Caco-2 (cell line): ENCODE measurements at regions not wholly inside any gene's neighbourhood (a gene's known extent, or its start where the extent isn't known, plus 50 kb on each side); places are given as distances from the start of the nearest gene placed in this dataset.
A peak's percentile ranks its signal among the peaks of the same experiment; 100 is the strongest.

ENCODE experiments used
- BruUV-seq: library from RNA; stranded (reverse); fragments of 400-500 nt; replicated peaks from 2 replicates; lab custom pipeline; 2021; lab: Mats Ljungman, UMichigan
- CTCF ChIA-PET: fragments of 300-600 bp; sonication (Branson Sonifier 250); formaldehyde crosslinking; loops from one replicate; lab custom pipeline; 2022; ENCODE audit warnings: antibody characterized with exemption; lab: Charles Lee
- POLR2A ChIA-PET: fragments of 300-600 bp; sonication (Branson Sonifier 250); formaldehyde crosslinking; loops from one replicate; lab custom pipeline; 2022; ENCODE audit warnings: antibody characterized with exemption; lab: Charles Lee
- DNase-seq, 2 experiments: peaks; one replicate each; pipeline versions ENCODE4 v3.0.0 to v3.0.0-alpha.2; 2020 to 2022
- H3K27me3 ChIP-seq: replicated peaks from 2 replicates; pipeline ENCODE4 v1.6.0; 2011; ENCODE audit warnings: low read length; ENCODE audit not compliant: control insufficient read depth, insufficient read depth
- H3K36me3 ChIP-seq: 2 replicates; pipeline ENCODE4 v1.5.1; 2011; ENCODE audit warnings: low read length; ENCODE audit not compliant: control insufficient read depth, insufficient read depth
- H3K4me1 ChIP-seq: fragments of 250-450 bp; sonication (Bioruptor Pico); 2 replicates; pipeline ENCODE4 v1.5.1; 2020; ENCODE audit warnings: mild to moderate bottlenecking
- H3K4me3 ChIP-seq: 2 replicates; pipeline ENCODE4 v1.5.1; 2011; ENCODE audit warnings: low read depth, mild to moderate bottlenecking, control low read depth, low read length
- H3K9me3 ChIP-seq: fragments of 250-450 bp; sonication (Bioruptor Pico); 2 replicates; pipeline ENCODE4 v1.5.1; 2020; ENCODE audit warnings: mild to moderate bottlenecking, moderate library complexity
- H3K27ac Mint-ChIP-seq: one replicate; pipeline ENCODE4 v1.8.0; 2022; ENCODE audit warnings: mixed read lengths; ENCODE audit not compliant: unreplicated experiment
- H3K27me3 Mint-ChIP-seq: one replicate; pipeline ENCODE4 v1.8.0; 2022; ENCODE audit warnings: mixed read lengths; ENCODE audit not compliant: insufficient read depth, unreplicated experiment
- H3K36me3 Mint-ChIP-seq: one replicate; pipeline ENCODE4 v1.8.0; 2022; ENCODE audit warnings: mild to moderate bottlenecking, mixed read lengths; ENCODE audit not compliant: insufficient read depth, unreplicated experiment
- H3K4me1 Mint-ChIP-seq: one replicate; pipeline ENCODE4 v1.8.0; 2022; ENCODE audit warnings: low read depth, mixed read lengths; ENCODE audit not compliant: unreplicated experiment
- H3K4me3 Mint-ChIP-seq: one replicate; pipeline ENCODE4 v1.8.0; 2022; ENCODE audit warnings: mild to moderate bottlenecking, moderate library complexity, mixed read lengths; ENCODE audit not compliant: unreplicated experiment
- H3K9me3 Mint-ChIP-seq: one replicate; pipeline ENCODE4 v1.8.0; 2022; ENCODE audit warnings: mixed read lengths; ENCODE audit not compliant: unreplicated experiment
- intact Hi-C: fragments of 100-400 bp; cut with micrococcal nuclease; formaldehyde crosslinking; loops from one replicate; pipeline ENCODE4 v1.10.0; 2022; ENCODE audit not compliant: unreplicated experiment
- TF ChIP-seq, protein P1 (sequence below), 2 experiments: fragments of 200-600 bp in 1 of 2; IDR thresholded peaks; 1 replicate in 1 of 2; 2 replicates in 1 of 2; pipeline versions ENCODE4 v1.5.1 to v1.8.0; 2011 to 2022; ENCODE audit warnings: antibody characterized with exemption in 1 of 2, control low read depth in 1 of 2, inconsistent platforms in 1 of 2, low read depth in 1 of 2, low read length in 1 of 2, mild to moderate bottlenecking in 1 of 2, moderate library complexity in 1 of 2; ENCODE audit not compliant: insufficient read depth in 1 of 2, severe bottlenecking in 1 of 2, unreplicated experiment in 1 of 2

DNA sequence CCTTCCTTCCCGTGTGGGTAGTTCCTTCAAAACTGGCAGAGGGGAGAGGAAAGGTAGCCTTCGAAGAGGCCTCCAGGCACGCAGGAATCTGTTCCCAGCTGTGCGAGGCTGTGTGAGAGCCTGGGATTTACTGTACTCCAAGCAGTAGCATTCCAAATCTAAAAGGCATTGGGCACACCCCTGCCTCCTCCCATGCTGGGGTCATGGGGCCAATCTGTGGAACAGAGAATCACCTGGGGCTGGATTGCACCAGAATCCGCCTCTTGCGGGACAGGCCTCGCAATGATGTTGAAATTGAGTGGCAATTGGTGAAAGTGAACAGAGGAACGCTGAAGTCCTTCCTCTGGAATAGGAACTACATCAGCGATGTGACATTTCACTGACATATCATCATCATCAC lies 72.5 kb upstream of the IRX3 start:
- Mint-ChIP-seq H3K4me3 (no peak overlapping the region), H3K36me3 (no peaks in the 10 kb centered on the region), H3K27me3 (no peaks in the 10 kb centered on the region), H3K4me1 (no peaks in the 10 kb centered on the region), H3K27ac (no peak overlapping the region), H3K9me3 (peaks cover 18% of the 10 kb centered on the region)
- Histone ChIP-seq H3K27me3 (no peaks in the 10 kb centered on the region), H3K4me3 (no peak overlapping the region), H3K4me1 (no peaks in the 10 kb centered on the region), H3K36me3 (no peaks in the 10 kb centered on the region), H3K9me3 (peaks cover 9% of the 10 kb centered on the region; the same call in 1 of the 2 replicates)
- no TSS peak for BruUV-seq
- TF ChIP-seq, protein P1, sequence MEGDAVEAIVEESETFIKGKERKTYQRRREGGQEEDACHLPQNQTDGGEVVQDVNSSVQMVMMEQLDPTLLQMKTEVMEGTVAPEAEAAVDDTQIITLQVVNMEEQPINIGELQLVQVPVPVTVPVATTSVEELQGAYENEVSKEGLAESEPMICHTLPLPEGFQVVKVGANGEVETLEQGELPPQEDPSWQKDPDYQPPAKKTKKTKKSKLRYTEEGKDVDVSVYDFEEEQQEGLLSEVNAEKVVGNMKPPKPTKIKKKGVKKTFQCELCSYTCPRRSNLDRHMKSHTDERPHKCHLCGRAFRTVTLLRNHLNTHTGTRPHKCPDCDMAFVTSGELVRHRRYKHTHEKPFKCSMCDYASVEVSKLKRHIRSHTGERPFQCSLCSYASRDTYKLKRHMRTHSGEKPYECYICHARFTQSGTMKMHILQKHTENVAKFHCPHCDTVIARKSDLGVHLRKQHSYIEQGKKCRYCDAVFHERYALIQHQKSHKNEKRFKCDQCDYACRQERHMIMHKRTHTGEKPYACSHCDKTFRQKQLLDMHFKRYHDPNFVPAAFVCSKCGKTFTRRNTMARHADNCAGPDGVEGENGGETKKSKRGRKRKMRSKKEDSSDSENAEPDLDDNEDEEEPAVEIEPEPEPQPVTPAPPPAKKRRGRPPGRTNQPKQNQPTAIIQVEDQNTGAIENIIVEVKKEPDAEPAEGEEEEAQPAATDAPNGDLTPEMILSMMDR (IDR thresholded peaks at IDR 0.05; ENCODE audit: insufficient read depth in 1 of 2, low read depth in 1 of 2, low read length in 1 of 2, severe bottlenecking in 1 of 2, unreplicated experiment in 1 of 2): no peak
- intact Hi-C loops: no loop called here
- peak; percentile 47 to 55 for DNase-seq
- POLR2A ChIA-PET: no interaction called here
- CTCF ChIA-PET: no interaction called here

DNA sequence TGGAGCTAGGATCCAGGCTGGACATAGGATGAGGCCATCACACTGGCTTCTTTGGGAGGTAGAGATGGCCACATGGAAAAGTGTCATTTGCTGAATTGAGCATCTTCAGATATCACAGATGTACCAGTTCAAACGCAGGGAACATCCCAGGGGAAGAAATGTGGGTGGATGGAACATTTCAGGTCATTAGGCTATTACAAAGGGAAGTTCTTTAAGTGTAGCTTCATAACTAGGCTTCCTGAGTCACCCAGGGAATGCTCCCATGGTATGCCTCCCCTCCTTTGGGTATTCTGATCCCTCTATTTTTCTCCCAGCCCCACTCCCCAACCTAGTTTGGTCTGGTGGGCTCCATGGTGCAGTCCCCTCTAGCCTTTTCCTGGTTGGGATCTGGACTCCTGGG lies 69.8 kb upstream of the IRX3 start:
- Histone ChIP-seq H3K27me3 (no peaks in the 10 kb centered on the region), H3K36me3 (no peaks in the 10 kb centered on the region), H3K9me3 (peaks cover 9% of the 10 kb centered on the region; the same call in 1 of the 2 replicates), H3K4me1 (no peaks in the 10 kb centered on the region), H3K4me3 (no peak overlapping the region)
- no peaks in the 10 kb centered on the region for H3K27me3 Mint-ChIP-seq
- no peak overlapping the region for H3K27ac Mint-ChIP-seq
- no peaks in the 10 kb centered on the region for H3K4me1 Mint-ChIP-seq
- peaks cover 23% of the 10 kb centered on the region for H3K9me3 Mint-ChIP-seq
- H3K36me3 Mint-ChIP-seq: no peaks in the 10 kb centered on the region
- H3K4me3 Mint-ChIP-seq: no peak overlapping the region
- no TSS peak for BruUV-seq
- TF ChIP-seq, protein P1 (IDR thresholded peaks at IDR 0.05; ENCODE audit: insufficient read depth in 1 of 2, low read depth in 1 of 2, low read length in 1 of 2, severe bottlenecking in 1 of 2, unreplicated experiment in 1 of 2): no peak
- ChIA-PET CTCF (no interaction called here), POLR2A (no interaction called here)
- no peak for DNase-seq
- intact Hi-C loops: no loop called here

DNA sequence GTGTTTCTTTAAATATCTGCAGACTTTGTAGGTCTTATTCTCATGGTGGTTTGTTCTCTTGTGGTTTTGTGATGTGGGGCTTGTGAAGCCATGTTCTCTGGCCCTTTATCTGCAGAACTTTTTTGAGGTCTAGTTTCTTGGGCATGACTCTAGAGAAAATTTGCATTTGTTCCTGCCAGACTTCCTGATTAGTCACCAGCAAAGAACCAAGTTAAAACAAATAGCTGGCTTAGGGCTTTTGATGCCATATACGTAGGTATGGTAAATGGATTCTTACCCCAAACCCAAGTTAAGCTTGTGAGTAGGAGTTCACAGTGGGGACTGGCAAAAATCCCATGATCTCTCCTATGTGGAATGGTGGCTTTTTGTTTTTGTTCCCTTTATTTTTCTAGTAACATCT lies 68.7 kb upstream of the IRX3 start:
- H3K27me3 ChIP-seq: no peaks in the 10 kb centered on the region
- H3K9me3 Mint-ChIP-seq: peaks cover 23% of the 10 kb centered on the region
- no TSS peak for BruUV-seq
- no peak overlapping the region for H3K27ac Mint-ChIP-seq
- no peaks in the 10 kb centered on the region for H3K36me3 ChIP-seq
- TF ChIP-seq, protein P1 (IDR thresholded peaks at IDR 0.05; ENCODE audit: insufficient read depth in 1 of 2, low read depth in 1 of 2, low read length in 1 of 2, severe bottlenecking in 1 of 2, unreplicated experiment in 1 of 2): no peak
- ChIA-PET POLR2A (no interaction called here), CTCF (no interaction called here)
- intact Hi-C loops: no loop called here
- H3K4me1 ChIP-seq: no peaks in the 10 kb centered on the region
- H3K36me3 Mint-ChIP-seq: no peaks in the 10 kb centered on the region
- DNase-seq: no peak
- no peak overlapping the region for H3K4me3 ChIP-seq
- no peaks in the 10 kb centered on the region for H3K4me1 Mint-ChIP-seq
- H3K4me3 Mint-ChIP-seq: no peak overlapping the region
- peaks cover 9% of the 10 kb centered on the region; the same call in 1 of the 2 replicates for H3K9me3 ChIP-seq
- no peaks in the 10 kb centered on the region for H3K27me3 Mint-ChIP-seq
